GM18861 (cell line): ENCODE measurements at regions not wholly inside any gene's neighbourhood (a gene's known extent, or its start where the extent isn't known, plus 50 kb on each side); places are given as distances from the start of the nearest gene placed in this dataset.
"Not testable (repeated sequence)": the region's sequence is repeated elsewhere in the genome, so short reads cannot be mapped to it uniquely, and the experiment has no call there.

Experiments used
- ATAC-seq: cut with Tn5 transposase; IDR thresholded peaks from one replicate; pipeline ENCODE4 v1.9.1; 2021; ENCODE audit not compliant: unreplicated experiment

DNA sequence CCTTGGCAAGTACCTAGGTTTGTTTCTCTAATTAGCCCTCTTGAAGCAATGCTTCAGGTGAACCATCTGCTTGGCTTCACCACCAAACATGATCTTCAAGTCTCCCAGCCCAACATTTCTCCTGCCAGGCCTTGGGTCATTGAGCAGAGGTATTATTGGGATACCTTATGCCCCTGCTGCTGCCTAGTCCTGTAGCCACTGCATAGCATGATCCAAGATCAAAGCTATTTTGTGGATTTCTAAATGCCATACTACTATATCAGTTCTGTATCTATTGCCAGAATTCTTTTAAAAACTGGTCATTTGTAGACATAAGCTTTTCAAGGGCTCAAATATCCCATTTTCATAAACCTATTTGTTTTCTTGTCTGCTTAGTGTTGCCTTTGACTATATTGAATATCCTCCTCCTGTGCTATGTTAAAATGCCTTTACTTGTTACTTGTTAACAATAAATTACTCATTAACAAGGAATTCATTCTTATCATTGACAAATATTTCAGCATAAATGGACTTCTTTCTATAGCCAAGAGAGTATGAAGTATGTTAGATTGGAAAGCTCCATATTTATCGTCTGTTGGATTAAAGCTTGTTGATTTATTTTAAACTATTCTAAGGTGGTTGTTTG lies 204.5 kb upstream of the RBBP8 start:
- ATAC-seq, result no peak

- no peak for ATAC-seq
Observed at GRCh38 chr18:22731398-22731797, 201.7 kb upstream of the RBBP8 start.

DNA sequence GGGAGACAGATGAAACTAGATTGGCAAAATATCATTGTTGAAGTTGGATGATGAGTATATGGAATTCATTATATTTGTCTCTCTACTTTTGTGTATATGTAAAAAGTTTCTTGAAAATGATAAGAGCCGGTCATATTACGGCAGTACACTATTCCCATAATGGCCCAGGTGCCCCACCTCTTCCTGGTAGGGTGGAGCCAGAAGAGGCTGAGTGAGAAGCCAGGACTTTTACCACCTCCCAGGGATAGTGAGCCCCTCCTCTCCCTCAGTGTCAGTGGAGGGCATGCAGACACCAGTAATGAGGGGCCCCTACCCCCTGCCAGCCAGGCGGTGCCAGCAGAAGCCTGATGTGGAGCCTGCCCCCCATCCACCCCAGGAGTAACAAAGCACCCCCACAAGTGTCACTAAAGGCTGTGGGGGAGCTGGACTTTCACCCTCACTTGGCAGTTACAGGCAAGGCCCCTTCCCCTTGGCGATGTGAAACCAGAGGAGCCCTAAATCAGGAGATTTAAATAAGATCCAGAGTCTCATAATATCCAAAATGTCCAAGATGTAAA lies 198.9 kb upstream of the RBBP8 start:
- ATAC-seq, result no peak

- ATAC-seq, result no peak
Observed at GRCh38 chr18:22734791-22735627, 198.1 kb upstream of the RBBP8 start.

DNA sequence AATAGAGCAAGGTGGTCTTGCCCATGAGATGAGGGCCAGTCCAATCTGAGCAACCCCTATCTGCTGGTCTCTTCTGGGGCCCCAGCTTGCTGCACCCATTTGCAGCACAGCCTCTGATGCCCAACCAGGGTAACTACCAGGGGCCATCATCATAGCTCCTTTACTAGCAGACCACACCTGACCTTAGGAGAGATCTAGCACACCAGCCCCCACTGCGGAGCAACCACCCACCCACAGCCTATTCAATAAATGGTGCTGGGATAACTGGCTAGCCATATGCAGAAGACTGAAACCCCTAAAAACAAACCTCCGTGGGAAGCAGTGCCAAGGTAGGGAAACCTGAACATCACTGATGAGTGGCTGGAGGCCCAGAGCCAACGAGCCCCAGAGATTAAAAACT lies 196.1 kb upstream of the RBBP8 start:
- ATAC-seq, result no peak

GRCh38 chr18:22739061-22739642 lies 194.0 kb upstream of the RBBP8 start:
- ATAC-seq, result no peak

DNA sequence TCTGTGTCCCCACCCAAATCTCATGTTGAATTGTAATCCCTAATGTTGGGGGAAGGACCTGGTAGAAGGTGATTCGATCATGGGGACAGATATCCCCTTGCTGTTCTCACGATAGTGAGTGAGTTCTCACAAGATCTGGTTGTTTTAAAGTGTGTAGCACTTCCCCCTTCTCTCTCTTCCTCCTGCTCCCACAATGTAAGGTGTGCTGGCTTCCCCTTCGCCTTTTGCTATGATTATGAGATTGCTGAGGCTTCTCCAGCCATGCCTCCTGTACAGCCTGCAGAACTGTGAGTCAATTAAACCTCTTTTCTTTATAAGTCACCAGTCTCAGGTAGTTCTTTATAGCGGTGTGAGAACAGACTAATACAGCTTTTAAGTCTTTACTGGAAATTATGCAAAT lies 193.3 kb upstream of the RBBP8 start:
- no peak for ATAC-seq

DNA sequence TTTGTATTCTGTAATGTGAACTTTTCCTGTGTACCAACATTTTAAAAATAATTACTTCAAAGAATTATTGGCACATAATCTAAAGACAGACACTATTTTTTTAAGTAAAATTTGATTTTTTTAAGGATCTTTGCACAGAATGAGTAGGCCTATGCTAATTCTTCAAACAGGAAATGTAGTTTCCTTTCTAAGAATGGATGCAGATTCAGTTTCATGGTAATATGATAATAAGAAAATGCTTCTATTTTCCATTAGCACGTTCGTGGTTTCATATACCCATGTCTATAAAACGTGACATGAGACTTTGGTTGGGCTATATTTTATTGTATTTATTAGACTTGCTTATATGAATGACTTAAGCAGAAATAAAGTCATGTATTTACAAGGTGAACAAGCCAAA lies 191.8 kb upstream of the RBBP8 start:
- no peak for ATAC-seq

- ATAC-seq, result no peak
Observed at GRCh38 chr18:22742409-22742808, 190.7 kb upstream of the RBBP8 start.

DNA sequence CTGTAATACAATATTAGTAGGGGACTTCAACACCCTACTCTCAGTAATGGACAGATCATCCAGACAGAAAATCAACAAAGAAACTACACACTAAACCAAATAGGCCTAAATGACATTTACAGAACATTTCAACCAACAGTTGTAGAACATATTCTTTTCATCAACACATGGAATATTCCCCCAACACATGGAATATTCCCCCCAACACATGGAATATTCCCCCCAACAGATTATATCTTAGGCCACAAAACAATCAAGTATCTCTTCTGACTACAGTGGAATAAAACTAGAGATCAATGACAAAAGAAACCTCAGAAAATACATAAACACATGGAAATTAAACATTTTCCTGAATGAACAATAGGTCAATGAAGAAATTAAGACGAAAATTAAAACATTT lies 187.2 kb upstream of the RBBP8 start:
- ATAC-seq, result no peak

DNA sequence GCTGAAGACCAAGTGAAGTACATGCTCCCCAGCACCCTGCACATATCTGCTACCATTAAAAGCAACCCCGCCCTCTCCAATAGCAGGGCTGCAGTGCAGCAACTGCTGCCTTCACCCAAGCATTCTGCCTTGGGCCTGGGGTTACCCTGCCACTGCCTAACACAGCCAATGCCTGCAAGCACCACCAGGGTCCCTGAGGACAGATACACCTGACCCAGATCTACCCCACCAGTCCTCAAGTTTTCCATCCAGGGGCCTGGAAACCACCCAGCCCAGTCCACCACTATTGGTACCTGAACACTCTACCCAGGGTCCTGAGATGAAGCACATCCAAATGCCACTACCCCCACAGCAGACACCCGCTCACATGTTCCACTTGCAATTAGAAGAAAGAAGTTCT lies 181.1 kb upstream of the RBBP8 start:
- no peak for ATAC-seq

- no peak for ATAC-seq
Observed at GRCh38 chr18:22753130-22753831, 179.8 kb upstream of the RBBP8 start.

- not testable (repeated sequence) for ATAC-seq
Observed at GRCh38 chr18:22764005-22764404, 169.1 kb upstream of the RBBP8 start.

DNA sequence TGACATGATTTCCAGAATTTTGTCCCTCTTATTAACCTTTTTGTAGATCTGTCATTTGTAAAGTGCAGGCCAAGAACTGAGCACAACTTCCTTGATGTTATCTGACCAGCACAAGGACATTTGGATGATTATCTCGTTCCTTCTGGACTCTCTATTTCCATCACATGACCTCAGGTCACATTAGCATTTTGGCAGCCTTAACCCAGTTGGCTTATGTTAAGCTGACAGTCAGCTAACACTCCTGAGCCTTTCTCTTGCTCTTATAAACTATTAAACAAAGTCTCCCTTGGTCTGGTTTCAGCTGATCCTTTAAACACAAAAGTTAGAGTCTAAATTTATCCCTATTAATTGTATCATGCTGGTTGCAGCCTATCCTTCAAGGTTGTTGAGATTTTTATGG lies 167.2 kb upstream of the RBBP8 start:
- ATAC-seq, result no peak

DNA sequence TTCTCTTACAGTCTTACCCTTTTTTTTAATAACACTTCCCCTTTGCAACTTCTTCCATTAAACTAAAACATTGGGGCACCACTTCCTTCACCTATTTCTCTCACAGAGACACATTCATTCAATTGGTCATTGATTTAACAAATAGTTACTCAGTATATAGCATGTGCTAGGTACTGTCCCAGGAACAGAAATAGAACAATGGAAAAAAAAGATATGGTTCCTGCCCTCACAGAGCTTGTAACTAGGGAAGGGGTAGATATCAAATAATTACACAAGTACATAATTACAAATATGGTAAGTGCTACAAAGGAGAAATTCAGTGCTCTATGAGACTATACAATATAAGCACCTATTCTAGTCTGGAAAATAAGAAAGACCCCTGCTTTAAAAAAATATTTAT lies 165.5 kb upstream of the RBBP8 start:
- no peak for ATAC-seq

DNA sequence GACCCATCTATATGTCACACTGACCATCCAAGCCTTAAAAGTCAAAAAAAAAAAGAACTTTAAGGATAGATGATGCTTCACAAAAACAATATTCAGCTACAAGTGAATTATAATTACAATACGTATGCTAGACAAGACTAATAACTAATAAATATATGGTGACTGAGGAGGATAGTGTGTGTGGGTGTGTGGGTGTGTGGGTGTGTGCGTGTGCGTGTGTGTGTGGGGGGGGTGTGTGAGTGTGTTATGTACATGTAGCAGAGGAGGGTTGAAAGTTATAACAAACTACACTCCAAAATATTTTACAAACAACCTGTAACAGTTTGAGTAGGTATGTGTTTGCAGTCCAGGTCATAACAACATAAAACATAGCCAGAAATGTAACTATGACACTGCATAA lies 159.2 kb upstream of the RBBP8 start:
- no peak for ATAC-seq

DNA sequence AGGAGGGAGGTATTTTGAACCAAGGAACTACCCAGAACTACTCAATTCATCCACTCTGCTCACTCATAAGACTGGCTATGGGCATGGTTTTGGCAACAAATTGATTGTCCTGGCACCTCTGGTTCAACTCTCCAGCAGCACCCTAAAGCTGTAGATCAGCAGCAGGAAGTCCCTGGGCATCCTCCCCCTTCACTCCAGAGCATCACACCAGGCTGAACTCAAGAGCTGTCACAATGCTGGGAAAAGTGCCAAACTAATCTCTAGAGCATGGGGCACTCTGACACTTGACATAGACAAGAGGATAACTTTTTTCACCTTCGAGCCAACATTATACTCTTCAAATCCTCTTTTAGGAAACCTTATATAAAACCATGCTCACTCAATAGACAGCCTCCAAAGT lies 154.1 kb upstream of the RBBP8 start:
- no peak for ATAC-seq

DNA sequence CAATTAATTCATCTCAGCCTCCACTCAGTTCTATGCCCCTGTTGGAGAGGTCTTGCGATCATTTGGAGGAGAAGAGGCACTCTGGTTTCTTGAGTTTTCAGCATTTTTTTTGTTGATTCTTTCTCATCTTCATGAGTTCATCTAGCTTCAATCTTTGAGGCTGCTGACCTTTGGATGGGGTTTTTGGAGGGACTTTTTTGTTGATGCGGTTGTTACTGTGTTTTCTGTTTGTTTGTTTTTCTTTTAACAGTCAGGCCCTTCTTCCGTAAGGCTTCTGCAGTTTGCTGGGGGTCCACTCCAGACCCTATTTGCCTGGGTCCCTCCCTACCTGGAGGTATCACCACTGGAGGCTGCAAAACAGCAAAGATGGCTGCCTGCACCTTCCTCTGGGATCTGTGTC lies 149.9 kb upstream of the RBBP8 start:
- ATAC-seq, result no peak

DNA sequence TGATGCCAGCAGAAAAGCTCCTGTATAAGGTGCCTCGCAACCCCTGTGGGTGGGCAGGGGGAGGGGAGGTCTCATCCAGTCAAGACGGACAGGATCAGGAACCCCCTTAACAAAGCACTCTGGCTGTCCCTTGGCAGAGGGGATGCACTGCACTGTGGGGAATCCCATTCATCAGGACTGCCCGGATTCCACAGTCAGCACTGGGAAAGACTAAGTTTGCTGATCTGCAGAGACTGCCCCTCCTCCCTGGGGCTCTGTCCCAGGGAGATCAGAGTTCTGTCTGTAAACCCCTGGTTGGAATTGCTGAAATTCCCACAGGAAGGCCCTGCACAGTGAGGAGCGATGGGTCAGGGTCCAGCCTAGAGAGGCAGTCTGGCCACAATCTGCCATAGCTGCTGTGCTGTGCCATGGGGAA lies 149.5 kb upstream of the RBBP8 start:
- no peak for ATAC-seq

- no peak for ATAC-seq
Observed at GRCh38 chr18:22789052-22789451, 144.1 kb upstream of the RBBP8 start.

DNA sequence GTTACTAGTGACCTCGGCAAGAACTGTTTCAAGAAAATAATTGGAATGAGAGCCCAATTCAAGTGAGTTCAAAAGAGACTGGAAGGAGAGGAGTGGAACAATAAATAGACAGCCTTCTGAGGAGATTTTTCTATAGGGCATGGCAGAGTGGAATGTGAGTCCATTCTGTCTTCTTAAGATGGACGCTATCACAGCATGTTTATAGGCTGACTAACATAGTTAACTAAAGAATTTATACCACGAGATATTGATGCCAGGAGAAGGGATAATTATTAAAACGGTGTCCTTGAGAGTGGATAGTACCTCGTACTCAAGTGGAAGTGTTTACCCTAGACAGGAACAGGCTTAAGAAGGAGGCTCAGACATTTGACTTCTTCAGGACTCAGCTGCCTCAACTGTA lies 143.5 kb upstream of the RBBP8 start:
- ATAC-seq, result no peak
